Esophagus squamous epithelium (tissue), 5 donors: ENCODE measurements at regions not wholly inside any gene's neighbourhood (a gene's known extent, or its start where the extent isn't known, plus 50 kb on each side); places are given as distances from the start of the nearest gene placed in this dataset.

Experiments used
- DNase-seq: peaks from one replicate; lab custom pipeline; 2025; lab: John Stamatoyannopoulos, UW
- H3K27ac ChIP-seq, 4 donors: fragments of 200-600 bp; sonication (generic); one replicate each; pipeline ENCODE4 v1.5.1; 2016 to 2019; ENCODE audit warnings: mild to moderate bottlenecking in 1 of 4
- H3K27me3 ChIP-seq, 4 donors: fragments of 200-600 bp; sonication (generic); 1 replicate in 3 of 4; 2 replicates in 1 of 4; pipeline versions ENCODE4 v1.5.1 to v1.6.0; 2017 to 2021; ENCODE audit warnings: antibody characterized with exemption in 1 of 4
- H3K36me3 ChIP-seq, 3 donors: fragments of 200-600 bp; sonication (generic); one replicate each; pipeline ENCODE4 v1.5.1; 2016 to 2019
- H3K4me1 ChIP-seq, 3 donors: fragments of 200-600 bp; sonication (generic); one replicate each; pipeline ENCODE4 v1.5.1; 2017 to 2019
- H3K4me3 ChIP-seq, 4 donors: fragments of 200-600 bp; sonication (generic); 1 replicate in 3 of 4; 2 replicates in 1 of 4; pipeline ENCODE4 v1.5.1; 2016 to 2019; ENCODE audit warnings: mild to moderate bottlenecking in 2 of 4, moderate library complexity in 1 of 4
- H3K9me3 ChIP-seq, 3 donors: fragments of 200-600 bp; sonication (generic); one replicate each; pipeline ENCODE4 v1.5.1; 2016 to 2019
- CTCF ChIP-seq, 6 experiments: fragments of 450-650 bp in 4 of 6; fragments of 200-600 bp in 2 of 6; sonication (generic) in 2 of 6; IDR thresholded peaks; one replicate each; pipeline ENCODE4 v1.5.1; 2016 to 2019; ENCODE audit warnings: antibody characterized with exemption in 6 of 6, mild to moderate bottlenecking in 4 of 6, moderate library complexity in 4 of 6
- POLR2A ChIP-seq, 4 donors: fragments of 450-650 bp; IDR thresholded peaks; one replicate each; pipeline ENCODE4 v1.6.1; 2017; ENCODE audit warnings: antibody characterized with exemption in 4 of 4, mild to moderate bottlenecking in 4 of 4, moderate library complexity in 3 of 4
- WGBS, 2 donors: methylation state at CpG; one replicate each; pipeline ENCODE4 v1.1.5; 2018; 5-methylcytosine and 5-hydroxymethylcytosine counted together
- intact Hi-C: fragments of 100-400 bp; cut with DNase I; formaldehyde crosslinking; loops from one replicate; pipeline ENCODE4 v1.15.0; 2022
- donor health status: DM: yes; HTN: yes; CAD: no.

- no peaks in the 10 kb centered on the region for H3K4me1 ChIP-seq
- WGBS, 2 donors = 80 to 83% methylated on average over 3 of the region's 3 CpGs
- TF ChIP-seq CTCF (IDR thresholded peaks at IDR 0.05) = no peak
- TF ChIP-seq POLR2A (IDR thresholded peaks at IDR 0.05) = no peak
- H3K9me3 ChIP-seq = no peaks in the 10 kb centered on the region
- no peaks in the 10 kb centered on the region for H3K36me3 ChIP-seq
- no peak overlapping the region for H3K27ac ChIP-seq
- no peaks in the 10 kb centered on the region for H3K27me3 ChIP-seq
- no peak for DNase-seq
- H3K4me3 ChIP-seq = no peak overlapping the region
- intact Hi-C loops = no loop called here
Observed at GRCh38 chr2:139626128-139626527, 845.9 kb upstream of the NXPH2 start.

- DNase-seq = no peak
- H3K9me3 ChIP-seq = no peaks in the 10 kb centered on the region
- 0 to 69% methylated on average over 1 of the region's 1 CpG for WGBS, 2 donors
- H3K4me1 ChIP-seq = no peaks in the 10 kb centered on the region
- no peak overlapping the region for H3K4me3 ChIP-seq
- no peaks in the 10 kb centered on the region for H3K27me3 ChIP-seq
- intact Hi-C loops = no loop called here
- TF ChIP-seq POLR2A (IDR thresholded peaks at IDR 0.05) = no peak
- no peak for TF ChIP-seq CTCF (IDR thresholded peaks at IDR 0.05)
- no peak overlapping the region for H3K27ac ChIP-seq
- H3K36me3 ChIP-seq = no peaks in the 10 kb centered on the region
Observed at GRCh38 chr2:139622691-139623090, 842.5 kb upstream of the NXPH2 start.

GRCh38 chr2:139617747-139618146, 837.6 kb upstream of the NXPH2 start:
- no peak overlapping the region for H3K4me3 ChIP-seq
- no peaks in the 10 kb centered on the region for H3K27me3 ChIP-seq
- no peaks in the 10 kb centered on the region for H3K4me1 ChIP-seq
- no peak overlapping the region for H3K27ac ChIP-seq
- H3K9me3 ChIP-seq = no peaks in the 10 kb centered on the region
- H3K36me3 ChIP-seq = no peaks in the 10 kb centered on the region
- intact Hi-C loops = no loop called here
- TF ChIP-seq POLR2A (IDR thresholded peaks at IDR 0.05) (no peak), CTCF (IDR thresholded peaks at IDR 0.05) (no peak)
- DNase-seq = no peak

- 87 to 88% methylated on average over 3 of the region's 3 CpGs for WGBS, 2 donors
- no peak for TF ChIP-seq CTCF (IDR thresholded peaks at IDR 0.05)
- TF ChIP-seq POLR2A (IDR thresholded peaks at IDR 0.05) = no peak
- Histone ChIP-seq H3K36me3 (no peaks in the 10 kb centered on the region), H3K27me3 (no peaks in the 10 kb centered on the region), H3K4me1 (no peaks in the 10 kb centered on the region), H3K4me3 (no peak overlapping the region), H3K9me3 (no peaks in the 10 kb centered on the region), H3K27ac (no peak overlapping the region)
- intact Hi-C loops = no loop called here
- DNase-seq = no peak
Observed at GRCh38 chr2:139613264-139613663, 833.1 kb upstream of the NXPH2 start.

- Histone ChIP-seq H3K27me3 (no peaks in the 10 kb centered on the region), H3K27ac (no peak overlapping the region), H3K36me3 (no peaks in the 10 kb centered on the region), H3K9me3 (no peaks in the 10 kb centered on the region), H3K4me1 (no peaks in the 10 kb centered on the region), H3K4me3 (no peak overlapping the region)
- DNase-seq = no peak
- intact Hi-C loops = no loop called here
- no peak for TF ChIP-seq CTCF (IDR thresholded peaks at IDR 0.05)
- no peak for TF ChIP-seq POLR2A (IDR thresholded peaks at IDR 0.05)
- WGBS, 2 donors = 51 to 57% methylated on average over 3 of the region's 3 CpGs
Observed at GRCh38 chr2:139610512-139610911, 830.3 kb upstream of the NXPH2 start.
